Spleen (tissue), 11 donors: ENCODE measurements at regions not wholly inside any gene's neighbourhood (a gene's known extent, or its start where the extent isn't known, plus 50 kb on each side); places are given as distances from the start of the nearest gene placed in this dataset.

ENCODE experiments used
- DNase-seq: peaks from one replicate; pipeline ENCODE4 v3.0.0-alpha.2; 2020
- H3K27ac ChIP-seq, 8 donors: fragments of 200-600 bp; sonication (generic) in 7 of 8; 1 replicate in 4 of 8; 2 replicates in 4 of 8; pipeline versions ENCODE4 v1.5.0 to v1.8.0; 2016 to 2021; ENCODE audit warnings: inconsistent platforms in 4 of 8, mild to moderate bottlenecking in 4 of 8, moderate library complexity in 1 of 8
- H3K27me3 ChIP-seq, 7 donors: fragments of 200-600 bp; sonication (generic) in 6 of 7; replicated peaks in 1 of 7; 1 replicate in 4 of 7; 2 replicates in 3 of 7; pipeline versions ENCODE4 v1.5.0 to v1.8.0; 2016 to 2021; ENCODE audit warnings: inconsistent platforms in 3 of 7, mild to moderate bottlenecking in 1 of 7
- H3K36me3 ChIP-seq, 6 donors: fragments of 200-600 bp; sonication (generic) in 5 of 6; 1 replicate in 4 of 6; 2 replicates in 2 of 6; pipeline versions ENCODE4 v1.5.0 to v1.8.0; 2016 to 2021; ENCODE audit warnings: inconsistent platforms in 2 of 6
- H3K4me1 ChIP-seq, 6 donors: fragments of 200-600 bp; sonication (generic) in 5 of 6; 1 replicate in 3 of 6; 2 replicates in 3 of 6; pipeline versions ENCODE4 v1.5.0 to v1.8.0; 2016 to 2021; ENCODE audit warnings: inconsistent platforms in 3 of 6
- H3K4me3 ChIP-seq, 8 donors: fragments of 200-600 bp; sonication (generic) in 7 of 8; 1 replicate in 4 of 8; 2 replicates in 4 of 8; pipeline versions ENCODE4 v1.5.0 to v1.8.0; 2016 to 2021; ENCODE audit warnings: inconsistent platforms in 4 of 8, mild to moderate bottlenecking in 4 of 8, moderate library complexity in 2 of 8
- H3K9me3 ChIP-seq, 8 donors: fragments of 200-600 bp; sonication (generic) in 7 of 8; 1 replicate in 4 of 8; 2 replicates in 4 of 8; pipeline versions ENCODE4 v1.5.0 to v1.8.0; 2016 to 2021; ENCODE audit warnings: inconsistent platforms in 4 of 8
- POLR2A ChIP-seq, 3 donors: fragments of 450-650 bp; IDR thresholded peaks; one replicate each; pipeline ENCODE4 v1.5.1; 2017; ENCODE audit warnings: antibody characterized with exemption in 3 of 3, mild to moderate bottlenecking in 1 of 3
- POLR2AphosphoS5 ChIP-seq, 3 donors: sonication (generic); formaldehyde crosslinking; IDR thresholded peaks; one replicate each; pipeline ENCODE4 v1.5.1; 2017; ENCODE audit warnings: antibody characterized with exemption in 3 of 3
- WGBS, 5 donors: extraction: QIAGEN DNeasy Blood & Tissue Kit in 3 of 5; methylation state at CpG; one replicate each; pipeline versions ENCODE4 v1.1.5 to v1.1.7; 2013 to 2018; 5-methylcytosine and 5-hydroxymethylcytosine counted together
- intact Hi-C: fragments of 100-400 bp; cut with DNase I; formaldehyde crosslinking; loops from one replicate; pipeline ENCODE4 v1.15.0; 2023; ENCODE audit warnings: low total_unique reads
- TF ChIP-seq, protein P1 (sequence below), 11 experiments: fragments of 200-600 bp in 7 of 11; fragments of 450-650 bp in 4 of 11; sonication (generic) in 4 of 11; IDR thresholded peaks in 8 of 11; conservative IDR thresholded peaks in 3 of 11; 1 replicate in 7 of 11; 2 replicates in 4 of 11; pipeline versions ENCODE4 v1.4.0 to v1.8.0; 2016 to 2021; ENCODE audit warnings: antibody characterized with exemption in 11 of 11, inconsistent platforms in 4 of 11, mild to moderate bottlenecking in 1 of 11
- donor health status: healthy with polysubstance abuse.
- donor health status: DM: no; HTN: no; CAD: no; lungs with moderate emphysema.
- donor health status: DM: no; HTN: no; CAD: no.
- donor health status: Bipolar disorder and iron deficiency.
- donor health status: healthy.
- donor health status: DM: no; HTN: no; CAD: no.
- donor health status: DM: yes; HTN: yes; CAD: no.

DNA sequence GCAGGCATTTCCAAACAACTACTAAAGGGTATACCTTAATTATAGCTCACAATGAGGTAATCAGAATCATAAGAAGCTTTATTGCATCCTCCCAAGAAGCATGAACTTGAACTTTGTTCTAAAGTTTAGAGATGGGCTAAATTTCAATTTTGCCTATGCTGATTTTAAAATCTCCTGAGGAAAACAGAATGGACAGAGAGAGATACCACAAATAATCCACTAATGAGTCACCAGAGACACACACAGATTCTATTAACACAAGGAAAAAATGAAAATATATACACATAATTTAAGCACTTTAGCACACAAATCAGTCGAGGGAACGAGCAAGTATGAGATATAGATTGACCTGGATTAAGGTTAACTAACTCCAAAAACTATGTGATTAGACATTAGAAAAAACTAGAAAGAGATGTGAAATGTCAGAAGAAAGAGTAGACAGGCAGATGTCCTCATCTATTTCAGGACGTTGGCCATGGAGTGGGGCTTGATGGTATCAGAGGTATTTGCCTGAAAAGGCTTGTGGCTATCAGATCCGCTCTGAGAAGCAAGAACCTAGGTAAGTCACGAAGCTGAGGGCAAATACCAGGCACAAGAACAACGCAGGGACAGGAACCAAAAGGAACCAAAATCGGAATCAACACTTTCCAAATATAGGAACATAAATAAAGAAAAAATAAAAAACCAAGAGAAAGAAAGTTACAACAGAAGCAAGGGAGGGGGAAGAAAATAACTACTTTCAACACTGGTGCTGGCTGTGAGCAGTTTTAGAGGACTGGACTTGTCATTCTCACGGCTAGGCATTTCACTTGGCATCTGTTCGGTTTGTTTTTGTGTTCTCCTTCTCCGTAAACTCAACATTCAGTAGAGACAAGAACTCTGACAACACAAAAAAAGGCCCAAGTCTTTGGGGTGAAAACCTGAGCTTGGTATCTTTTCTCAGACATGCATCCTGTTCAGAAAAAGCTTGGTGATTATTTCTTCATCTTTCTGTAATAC, 294.6 kb upstream of the PUM3 start:
- Histone ChIP-seq H3K9me3 (peaks cover 0 to 22% (median 3%) of the 10 kb centered on the region in 8 donors), H3K27ac (no peak overlapping the region), H3K4me3 (no peak overlapping the region), H3K27me3 (peaks cover 0 to 16% (median 0%) of the 10 kb centered on the region in 7 donors), H3K4me1 (no peaks in the 10 kb centered on the region), H3K36me3 (no peaks in the 10 kb centered on the region)
- DNase-seq, result no peak
- whole genome bisulfite sequencing, 5 donors, result 69 to 81% (median 77%) methylated on average over 10 of the region's 10 CpGs
- intact Hi-C loops, result no loop called here
- TF ChIP-seq POLR2AphosphoS5 (IDR thresholded peaks at IDR 0.05), result no peak
- TF ChIP-seq POLR2A (IDR thresholded peaks at IDR 0.05), result no peak
- TF ChIP-seq, protein P1, sequence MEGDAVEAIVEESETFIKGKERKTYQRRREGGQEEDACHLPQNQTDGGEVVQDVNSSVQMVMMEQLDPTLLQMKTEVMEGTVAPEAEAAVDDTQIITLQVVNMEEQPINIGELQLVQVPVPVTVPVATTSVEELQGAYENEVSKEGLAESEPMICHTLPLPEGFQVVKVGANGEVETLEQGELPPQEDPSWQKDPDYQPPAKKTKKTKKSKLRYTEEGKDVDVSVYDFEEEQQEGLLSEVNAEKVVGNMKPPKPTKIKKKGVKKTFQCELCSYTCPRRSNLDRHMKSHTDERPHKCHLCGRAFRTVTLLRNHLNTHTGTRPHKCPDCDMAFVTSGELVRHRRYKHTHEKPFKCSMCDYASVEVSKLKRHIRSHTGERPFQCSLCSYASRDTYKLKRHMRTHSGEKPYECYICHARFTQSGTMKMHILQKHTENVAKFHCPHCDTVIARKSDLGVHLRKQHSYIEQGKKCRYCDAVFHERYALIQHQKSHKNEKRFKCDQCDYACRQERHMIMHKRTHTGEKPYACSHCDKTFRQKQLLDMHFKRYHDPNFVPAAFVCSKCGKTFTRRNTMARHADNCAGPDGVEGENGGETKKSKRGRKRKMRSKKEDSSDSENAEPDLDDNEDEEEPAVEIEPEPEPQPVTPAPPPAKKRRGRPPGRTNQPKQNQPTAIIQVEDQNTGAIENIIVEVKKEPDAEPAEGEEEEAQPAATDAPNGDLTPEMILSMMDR (IDR thresholded peaks at IDR 0.05 in 8 of 11, conservative IDR thresholded peaks at IDR 0.05 in 3 of 11), result no peak

DNA sequence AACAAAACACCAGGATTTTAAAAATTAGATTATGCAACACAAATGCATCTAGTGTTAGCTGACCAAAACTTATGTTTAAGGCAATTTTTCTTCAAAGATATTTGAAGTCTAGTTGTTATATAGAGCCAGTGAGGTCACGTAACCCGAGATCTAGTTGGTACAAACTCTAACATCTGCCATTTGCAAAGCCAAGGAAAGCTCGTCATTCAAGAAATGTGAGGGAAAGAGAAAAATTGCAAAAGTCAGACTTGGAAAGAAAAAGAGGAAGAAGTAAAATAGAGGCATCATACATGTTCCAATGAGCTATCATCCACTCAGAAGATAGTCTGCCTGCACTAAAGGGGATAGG, 293.4 kb upstream of the PUM3 start:
- Histone ChIP-seq H3K4me3 (no peak overlapping the region), H3K9me3 (peaks cover 0 to 13% (median 1%) of the 10 kb centered on the region in 8 donors), H3K27me3 (peaks cover 0 to 16% (median 0%) of the 10 kb centered on the region in 7 donors), H3K27ac (no peak overlapping the region), H3K4me1 (no peaks in the 10 kb centered on the region), H3K36me3 (no peaks in the 10 kb centered on the region)
- TF ChIP-seq POLR2AphosphoS5 (IDR thresholded peaks at IDR 0.05) (no peak), POLR2A (IDR thresholded peaks at IDR 0.05) (no peak)
- TF ChIP-seq, protein P1 (IDR thresholded peaks at IDR 0.05 in 8 of 11, conservative IDR thresholded peaks at IDR 0.05 in 3 of 11), result no peak
- no peak for DNase-seq
- intact Hi-C loops, result no loop called here
- 26 to 44% (median 27%) methylated on average over 3 of the region's 3 CpGs for WGBS, 5 donors

DNA sequence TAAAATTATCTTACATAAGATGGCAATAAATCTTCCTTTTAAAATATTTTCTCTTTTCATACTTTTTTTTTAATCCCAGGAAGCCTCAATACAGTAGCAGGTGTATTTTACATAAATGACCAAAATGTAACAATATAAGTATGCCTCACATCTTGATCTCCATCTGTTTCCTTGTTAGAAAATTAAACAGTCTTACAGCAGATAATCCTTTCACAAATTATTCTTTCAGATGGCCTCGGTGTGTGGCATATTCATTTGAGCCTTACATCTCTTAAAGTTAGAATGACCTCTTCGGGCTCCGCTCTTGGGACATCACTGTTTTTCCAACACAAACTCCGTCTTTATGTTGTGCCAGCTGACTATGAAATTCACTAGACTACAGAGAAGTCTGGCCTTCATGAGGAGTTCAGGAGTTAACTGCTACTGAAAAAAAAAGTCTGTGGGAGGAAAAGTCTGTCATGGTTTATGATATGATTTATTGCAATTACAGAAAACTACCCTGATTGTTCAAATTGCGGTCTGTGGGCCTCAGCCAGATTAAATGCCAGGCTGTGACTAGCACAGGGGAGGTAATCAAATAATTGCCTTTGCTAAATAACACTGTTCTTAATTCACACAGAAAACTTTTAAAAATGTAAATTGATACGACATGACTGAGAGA, 292.9 kb upstream of the PUM3 start:
- no peak for DNase-seq
- intact Hi-C loops, result no loop called here
- Histone ChIP-seq H3K9me3 (peaks cover 0 to 8% (median 0%) of the 10 kb centered on the region in 8 donors), H3K36me3 (no peaks in the 10 kb centered on the region), H3K27ac (no peak overlapping the region), H3K4me1 (no peaks in the 10 kb centered on the region), H3K27me3 (peaks cover 0 to 16% (median 0%) of the 10 kb centered on the region in 7 donors), H3K4me3 (no peak overlapping the region)
- 19 to 28% (median 25%) methylated on average over 6 of the region's 6 CpGs for WGBS, 5 donors
- TF ChIP-seq POLR2AphosphoS5 (IDR thresholded peaks at IDR 0.05) (no peak), POLR2A (IDR thresholded peaks at IDR 0.05) (no peak)
- TF ChIP-seq, protein P1 (IDR thresholded peaks at IDR 0.05 in 8 of 11, conservative IDR thresholded peaks at IDR 0.05 in 3 of 11), result no peak

DNA sequence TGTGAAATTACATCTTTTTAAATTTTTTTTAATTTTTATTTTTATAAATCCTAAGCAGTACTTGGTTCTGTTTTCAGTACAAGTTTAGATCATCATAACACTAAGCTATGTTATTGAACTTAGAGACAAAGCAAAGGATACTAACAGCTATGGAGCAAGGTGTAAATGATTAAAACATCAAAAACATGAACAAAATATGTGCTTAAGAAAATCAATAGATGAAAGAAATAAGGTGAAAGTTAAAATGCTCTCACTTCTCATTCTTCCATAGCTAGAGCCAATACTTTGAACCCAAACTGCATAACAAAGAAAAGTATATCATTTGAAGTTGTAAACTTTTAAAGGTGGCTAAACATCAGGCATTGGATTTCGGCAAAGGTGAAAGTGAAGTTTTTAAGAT, 292.3 kb upstream of the PUM3 start:
- WGBS, 5 donors, result 51 to 69% (median 64%) methylated on average over 1 of the region's 1 CpG
- H3K36me3 ChIP-seq, result no peaks in the 10 kb centered on the region
- peaks cover 0 to 7% (median 0%) of the 10 kb centered on the region in 8 donors for H3K9me3 ChIP-seq
- intact Hi-C loops, result no loop called here
- TF ChIP-seq, protein P1 (IDR thresholded peaks at IDR 0.05 in 8 of 11, conservative IDR thresholded peaks at IDR 0.05 in 3 of 11), result no peak
- no peak for TF ChIP-seq POLR2A (IDR thresholded peaks at IDR 0.05)
- no peak for TF ChIP-seq POLR2AphosphoS5 (IDR thresholded peaks at IDR 0.05)
- no peaks in the 10 kb centered on the region for H3K4me1 ChIP-seq
- no peak for DNase-seq
- H3K4me3 ChIP-seq, result no peak overlapping the region
- H3K27me3 ChIP-seq, result peaks cover 0 to 16% (median 0%) of the 10 kb centered on the region in 7 donors
- no peak overlapping the region for H3K27ac ChIP-seq
